A673 (cell line): ENCODE measurements at regions not wholly inside any gene's neighbourhood (a gene's known extent, or its start where the extent isn't known, plus 50 kb on each side); places are given as distances from the start of the nearest gene placed in this dataset.

Source experiments
- BruUV-seq: library from RNA; stranded (reverse); fragments of 400-500 nt; replicated peaks from 2 replicates; lab custom pipeline; 2021; lab: Mats Ljungman, UMichigan
- CTCF ChIA-PET: fragments of 300-600 bp; sonication (Branson Sonifier 250); formaldehyde crosslinking; loops from one replicate; lab custom pipeline; 2022; ENCODE audit warnings: antibody characterized with exemption; lab: Charles Lee
- POLR2A ChIA-PET: fragments of 300-600 bp; sonication (Branson Sonifier 250); formaldehyde crosslinking; loops from one replicate; lab custom pipeline; 2022; ENCODE audit warnings: antibody characterized with exemption; ENCODE audit not compliant: low non-redundant PET; lab: Charles Lee
- DNase-seq: peaks from one replicate; pipeline ENCODE4 v3.0.0-alpha.2; 2015; ENCODE audit warnings: low spot score
- H3K27ac ChIP-seq: fragments of 200-600 bp; sonication (generic); 2 replicates; pipeline ENCODE4 v1.5.1; 2016; ENCODE audit warnings: mixed run types, low read depth, mild to moderate bottlenecking, mixed read lengths, antibody characterized with exemption, low read length; ENCODE audit not compliant: poor library complexity, severe bottlenecking
- H3K27me3 ChIP-seq: fragments of 200-600 bp; sonication (generic); replicated peaks from 2 replicates; pipeline ENCODE4 v1.6.1; 2017; ENCODE audit warnings: mixed run types, low read depth, mild to moderate bottlenecking, mixed read lengths, antibody characterized with exemption, low read length; ENCODE audit not compliant: insufficient read depth, poor library complexity
- H3K36me3 ChIP-seq: fragments of 200-600 bp; sonication (generic); 2 replicates; pipeline ENCODE4 v1.6.1; 2016; ENCODE audit warnings: mixed run types, mild to moderate bottlenecking, mixed read lengths, antibody characterized with exemption, low read length; ENCODE audit not compliant: insufficient read depth, poor library complexity, severe bottlenecking
- H3K4me1 ChIP-seq: fragments of 200-600 bp; sonication (generic); 2 replicates; pipeline ENCODE4 v1.6.1; 2017; ENCODE audit warnings: mixed run types, mild to moderate bottlenecking, mixed read lengths, antibody characterized with exemption, low read length; ENCODE audit not compliant: insufficient read depth, poor library complexity, severe bottlenecking
- H3K4me3 ChIP-seq: fragments of 200-600 bp; sonication (generic); 2 replicates; pipeline ENCODE4 v1.5.1; 2016; ENCODE audit warnings: low read depth, mixed run types, mild to moderate bottlenecking, mixed read lengths, low read length; ENCODE audit not compliant: poor library complexity, severe bottlenecking
- H3K9me3 ChIP-seq: fragments of 200-600 bp; sonication (generic); 2 replicates; pipeline ENCODE4 v1.6.1; 2016; ENCODE audit warnings: mixed run types, low read depth, mild to moderate bottlenecking, mixed read lengths, antibody characterized with exemption, low read length; ENCODE audit not compliant: poor library complexity, severe bottlenecking
- EZH2 ChIP-seq: fragments of 200-600 bp; sonication (generic); IDR thresholded peaks from 2 replicates; pipeline ENCODE4 v1.6.1; 2017; ENCODE audit warnings: borderline replicate concordance, low read depth, mild to moderate bottlenecking, mixed read lengths, antibody characterized with exemption, low read length; ENCODE audit not compliant: poor library complexity, severe bottlenecking
- intact Hi-C: fragments of 100-400 bp; cut with micrococcal nuclease; formaldehyde crosslinking; loops from one replicate; pipeline ENCODE4 v1.10.0; 2022; ENCODE audit not compliant: unreplicated experiment
- TF ChIP-seq, protein P1 (sequence below): fragments of 300-800, 200-600 bp; sonication (generic); conservative IDR thresholded peaks from 2 replicates; pipeline ENCODE4 v1.5.1; 2017; ENCODE audit warnings: low read depth, mild to moderate bottlenecking, antibody characterized with exemption, low read length, moderate library complexity, mixed read lengths

DNA sequence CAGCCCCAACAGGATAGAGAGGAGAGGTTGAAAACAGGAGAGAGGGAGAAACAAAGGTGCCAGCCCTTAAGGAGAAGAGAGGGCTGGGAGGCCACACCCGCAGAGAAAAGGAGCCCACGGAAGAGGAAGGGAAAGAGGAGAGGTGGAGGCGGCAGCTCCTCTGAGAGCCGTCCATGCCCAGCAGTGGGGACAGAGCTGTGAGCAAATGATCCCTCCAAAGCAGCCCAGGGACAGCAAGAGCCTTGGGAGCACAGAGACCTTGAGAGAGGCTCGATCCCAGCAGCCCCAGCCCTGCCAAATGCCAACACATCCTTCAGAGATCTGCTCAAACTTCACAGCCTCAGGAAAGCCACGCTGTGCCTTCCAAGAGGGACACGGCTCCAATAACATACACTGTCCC is 66.7 kb upstream of the CORO2B start:
- no peak overlapping the region for H3K4me3 ChIP-seq
- no peaks in the 10 kb centered on the region for H3K27me3 ChIP-seq
- no peak for DNase-seq
- intact Hi-C loops = no loop called here
- CTCF ChIA-PET = no interaction called here
- POLR2A ChIA-PET = no interaction called here
- TF ChIP-seq EZH2 = no peak
- TF ChIP-seq, protein P1, sequence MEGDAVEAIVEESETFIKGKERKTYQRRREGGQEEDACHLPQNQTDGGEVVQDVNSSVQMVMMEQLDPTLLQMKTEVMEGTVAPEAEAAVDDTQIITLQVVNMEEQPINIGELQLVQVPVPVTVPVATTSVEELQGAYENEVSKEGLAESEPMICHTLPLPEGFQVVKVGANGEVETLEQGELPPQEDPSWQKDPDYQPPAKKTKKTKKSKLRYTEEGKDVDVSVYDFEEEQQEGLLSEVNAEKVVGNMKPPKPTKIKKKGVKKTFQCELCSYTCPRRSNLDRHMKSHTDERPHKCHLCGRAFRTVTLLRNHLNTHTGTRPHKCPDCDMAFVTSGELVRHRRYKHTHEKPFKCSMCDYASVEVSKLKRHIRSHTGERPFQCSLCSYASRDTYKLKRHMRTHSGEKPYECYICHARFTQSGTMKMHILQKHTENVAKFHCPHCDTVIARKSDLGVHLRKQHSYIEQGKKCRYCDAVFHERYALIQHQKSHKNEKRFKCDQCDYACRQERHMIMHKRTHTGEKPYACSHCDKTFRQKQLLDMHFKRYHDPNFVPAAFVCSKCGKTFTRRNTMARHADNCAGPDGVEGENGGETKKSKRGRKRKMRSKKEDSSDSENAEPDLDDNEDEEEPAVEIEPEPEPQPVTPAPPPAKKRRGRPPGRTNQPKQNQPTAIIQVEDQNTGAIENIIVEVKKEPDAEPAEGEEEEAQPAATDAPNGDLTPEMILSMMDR = no peak
- H3K4me1 ChIP-seq = no peaks in the 10 kb centered on the region
- no peak overlapping the region for H3K27ac ChIP-seq
- BruUV-seq = no TSS peak
- H3K9me3 ChIP-seq = no peaks in the 10 kb centered on the region
- H3K36me3 ChIP-seq = no peaks in the 10 kb centered on the region

DNA sequence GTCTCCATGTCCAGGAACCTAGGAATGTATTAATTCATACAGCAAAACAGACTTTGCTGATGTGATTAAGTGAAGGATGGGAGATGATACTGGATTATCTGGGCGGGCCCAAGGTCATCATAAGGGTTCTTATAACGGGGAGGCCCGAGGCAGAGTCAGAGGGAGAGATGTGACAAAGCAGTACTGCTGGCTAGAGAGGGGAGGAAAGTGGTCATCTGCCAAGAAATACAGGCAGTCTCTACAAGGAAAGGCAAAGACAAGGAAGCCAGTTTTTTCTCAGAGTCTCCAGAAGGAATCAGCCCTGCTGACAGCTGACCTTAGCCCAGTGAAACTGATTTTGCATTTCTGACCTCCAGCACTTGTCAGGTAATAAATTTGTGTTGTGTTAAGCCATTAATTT is 66.2 kb upstream of the CORO2B start:
- CTCF ChIA-PET = no interaction called here
- BruUV-seq = no TSS peak
- no peaks in the 10 kb centered on the region for H3K27me3 ChIP-seq
- DNase-seq = no peak
- H3K36me3 ChIP-seq = no peaks in the 10 kb centered on the region
- intact Hi-C loops = no loop called here
- no peaks in the 10 kb centered on the region for H3K9me3 ChIP-seq
- POLR2A ChIA-PET = no interaction called here
- H3K4me3 ChIP-seq = no peak overlapping the region
- no peak overlapping the region for H3K27ac ChIP-seq
- TF ChIP-seq, protein P1 = no peak
- no peak for TF ChIP-seq EZH2
- H3K4me1 ChIP-seq = no peaks in the 10 kb centered on the region

DNA sequence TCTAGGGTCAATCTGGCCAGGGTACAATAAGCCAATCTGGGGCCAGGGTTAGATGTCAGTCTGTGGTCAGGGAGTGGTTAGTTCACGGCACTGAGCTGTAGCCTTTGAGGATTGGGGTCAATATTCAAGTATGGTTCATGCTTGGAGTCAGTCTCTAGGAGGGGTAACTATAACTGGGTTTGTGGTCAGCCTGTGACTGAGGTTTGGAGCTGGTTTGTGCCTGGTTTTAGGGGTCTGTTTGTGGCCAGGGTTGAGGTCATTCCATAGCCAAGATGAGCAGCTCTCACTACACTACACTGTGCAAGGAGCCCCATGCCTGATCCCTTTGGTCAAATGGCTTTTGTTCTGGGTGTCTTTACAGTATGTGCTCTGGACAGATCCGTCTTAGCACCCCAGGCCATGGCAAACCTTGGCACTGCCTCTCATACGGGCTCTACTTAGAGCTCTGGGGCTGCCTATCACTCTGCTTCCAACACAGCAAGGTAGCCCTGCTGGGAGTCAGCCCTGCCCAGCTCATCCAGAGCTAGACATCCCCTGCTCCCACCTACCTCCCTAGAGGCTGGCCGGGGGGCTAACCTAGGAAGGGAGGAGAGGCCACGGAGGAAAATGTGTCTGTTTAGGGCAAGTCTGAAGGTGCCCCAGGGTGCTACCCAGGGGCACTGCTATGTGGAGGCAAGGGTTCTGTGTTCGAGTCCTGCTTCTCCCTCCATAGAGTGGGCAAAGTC is 63.3 kb upstream of the CORO2B start:
- CTCF ChIA-PET = no interaction called here

More for the DNA sequence above, 63.3 kb upstream of the CORO2B start:
- no peaks in the 10 kb centered on the region for H3K4me1 ChIP-seq
- no peaks in the 10 kb centered on the region for H3K9me3 ChIP-seq
- POLR2A ChIA-PET = no interaction called here
- TF ChIP-seq EZH2 = no peak
- TF ChIP-seq, protein P1 = no peak
- H3K36me3 ChIP-seq = no peaks in the 10 kb centered on the region
- H3K27ac ChIP-seq = no peak overlapping the region
- no peaks in the 10 kb centered on the region for H3K27me3 ChIP-seq
- intact Hi-C loops = no loop called here
- BruUV-seq = no TSS peak
- H3K4me3 ChIP-seq = no peak overlapping the region
- no peak for DNase-seq
